IPS-18a (cell line): ENCODE measurements at regions not wholly inside any gene's neighbourhood (a gene's known extent, or its start where the extent isn't known, plus 50 kb on each side); places are given as distances from the start of the nearest gene placed in this dataset.
"Not testable (repeated sequence)": the region's sequence is repeated elsewhere in the genome, so short reads cannot be mapped to it uniquely, and the experiment has no call there.

Experiments
- H3K27ac ChIP-seq: one replicate; pipeline ENCODE4 v1.5.1; 2013; ENCODE audit warnings: low read length
- H3K27me3 ChIP-seq: one replicate; pipeline ENCODE4 v1.6.1; 2013; ENCODE audit warnings: mild to moderate bottlenecking, low read length; ENCODE audit not compliant: control insufficient read depth, insufficient read depth
- H3K36me3 ChIP-seq: one replicate; pipeline ENCODE4 v1.6.1; 2013; ENCODE audit warnings: low read depth, low read length; ENCODE audit not compliant: control insufficient read depth
- H3K4me1 ChIP-seq: one replicate; pipeline ENCODE4 v1.6.1; 2013; ENCODE audit warnings: low read depth, low read length; ENCODE audit not compliant: control insufficient read depth
- H3K4me3 ChIP-seq: one replicate; pipeline ENCODE4 v1.5.1; 2013; ENCODE audit warnings: low read length
- H3K9ac ChIP-seq: one replicate; pipeline ENCODE4 v1.6.1; 2013; ENCODE audit warnings: mild to moderate bottlenecking, low read length, moderate library complexity
- H3K9me3 ChIP-seq: one replicate; pipeline ENCODE4 v1.6.1; 2013; ENCODE audit warnings: low read depth, low read length; ENCODE audit not compliant: control insufficient read depth

DNA sequence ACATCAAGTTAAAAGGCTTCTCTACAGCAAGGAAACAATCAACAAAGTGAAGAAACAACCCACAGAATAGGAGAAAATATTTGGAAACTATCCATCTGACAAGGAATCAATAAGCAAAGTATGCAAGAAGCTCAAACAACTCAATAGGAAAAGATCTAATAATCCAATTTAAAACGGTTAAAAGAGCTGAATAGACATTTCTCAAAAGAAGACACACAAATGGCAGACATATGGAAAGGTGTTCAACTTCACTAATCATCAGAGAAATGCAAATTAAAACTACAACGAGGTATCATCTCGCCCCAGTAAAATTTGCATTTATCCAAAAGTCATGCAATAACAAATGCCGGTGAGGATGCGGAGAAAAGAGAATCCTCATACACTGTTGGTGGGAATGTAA is 82.2 kb upstream of the NECTIN3 start:
- Histone ChIP-seq H3K4me1 (no peaks in the 10 kb centered on the region), H3K36me3 (no peaks in the 10 kb centered on the region), H3K4me3 (no peak overlapping the region), H3K9me3 (no peaks in the 10 kb centered on the region), H3K9ac (no peak overlapping the region), H3K27ac (no peak overlapping the region), H3K27me3 (no peaks in the 10 kb centered on the region)

DNA sequence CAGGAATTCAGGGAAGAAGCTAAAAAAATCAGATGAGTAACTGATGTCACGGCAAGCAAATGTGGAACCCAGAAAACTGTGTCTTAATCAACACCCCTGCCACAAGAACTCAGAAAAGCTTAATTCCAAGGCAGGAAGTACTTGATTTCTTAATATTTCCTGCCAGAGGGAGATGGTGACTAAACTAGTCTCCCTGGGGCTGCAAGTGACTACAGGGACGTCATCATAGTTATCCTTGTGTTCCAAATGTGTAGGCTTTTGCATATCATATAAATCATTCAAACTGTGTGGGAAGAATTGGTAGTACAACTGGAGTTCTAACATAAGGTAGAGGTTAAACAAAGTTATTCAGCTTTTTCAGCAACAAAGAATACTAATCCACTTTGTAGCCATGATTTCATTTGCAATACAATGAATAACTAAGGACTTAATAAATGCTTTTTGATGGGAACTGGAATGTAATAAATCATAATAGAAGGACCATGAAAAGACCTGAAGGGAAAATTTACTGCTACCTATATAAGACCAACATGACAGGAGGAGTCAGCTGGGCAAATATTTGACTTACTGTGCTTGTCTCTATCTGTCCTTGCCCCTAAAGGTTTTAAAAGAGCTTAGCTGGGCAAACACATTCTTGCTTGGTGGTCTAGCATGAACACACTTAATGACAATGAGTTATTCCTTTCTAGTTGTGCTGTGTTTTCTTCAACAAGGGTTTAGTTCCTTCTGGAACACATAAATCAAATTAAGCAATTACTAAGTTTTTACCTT is 76.0 kb upstream of the NECTIN3 start:
- Histone ChIP-seq H3K27me3 (no peaks in the 10 kb centered on the region), H3K9me3 (no peaks in the 10 kb centered on the region), H3K36me3 (no peaks in the 10 kb centered on the region), H3K9ac (no peak overlapping the region), H3K27ac (no peak overlapping the region), H3K4me3 (no peak overlapping the region), H3K4me1 (no peaks in the 10 kb centered on the region)

GRCh38 chr3:110998766-110999165 is 72.8 kb upstream of the NECTIN3 start:
- H3K4me1 ChIP-seq, H3K9ac ChIP-seq, H3K4me3 ChIP-seq, H3K27me3 ChIP-seq, H3K9me3 ChIP-seq, H3K36me3 ChIP-seq, H3K27ac ChIP-seq: not testable (repeated sequence)

DNA sequence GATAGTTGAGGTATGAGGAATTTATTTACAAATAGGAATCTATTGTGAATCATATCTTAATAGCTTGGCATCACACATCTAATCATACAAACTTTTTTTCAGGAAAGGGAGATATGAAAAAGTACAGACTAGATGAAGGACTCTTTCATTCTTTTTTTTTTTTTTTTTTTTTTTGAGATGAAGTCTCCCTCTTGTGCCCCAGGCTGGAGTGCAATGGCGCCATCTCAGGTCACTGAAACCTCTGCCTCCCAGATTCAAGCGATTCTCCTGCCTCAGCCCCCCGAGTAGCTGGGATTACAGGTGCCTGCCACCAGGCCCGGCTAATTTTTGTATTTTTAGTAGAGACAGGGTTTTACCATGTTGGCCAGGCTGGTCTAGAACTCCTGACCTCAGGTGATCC is 65.1 kb upstream of the NECTIN3 start:
- not testable (repeated sequence) for H3K36me3 ChIP-seq, H3K4me1 ChIP-seq, H3K27me3 ChIP-seq, H3K9ac ChIP-seq, H3K9me3 ChIP-seq, H3K27ac ChIP-seq, H3K4me3 ChIP-seq

GRCh38 chr3:111012388-111013248 is 59.0 kb upstream of the NECTIN3 start:
- Histone ChIP-seq H3K9ac (no peak overlapping the region), H3K36me3 (no peaks in the 10 kb centered on the region), H3K9me3 (no peaks in the 10 kb centered on the region), H3K4me1 (no peaks in the 10 kb centered on the region), H3K4me3 (no peak overlapping the region), H3K27ac (no peak overlapping the region), H3K27me3 (no peaks in the 10 kb centered on the region)
